Stimulated activated naive B cell treated with anti-CD40 and anti-IgM and Interleukin-4, amounts not matched to agents 10 μg/mL and 1 μg/mL and 100 μg/mL, for 72 hours (primary cell): ENCODE measurements at regions not wholly inside any gene's neighbourhood (a gene's known extent, or its start where the extent isn't known, plus 50 kb on each side); places are given as distances from the start of the nearest gene placed in this dataset.

ENCODE experiments used
- ATAC-seq, 2 donors: fragments of 150-1000 bp; cut with Tn5 transposase; replicated peaks; 2 replicates each; pipeline ENCODE4 v1.10.0; 2021; ENCODE audit warnings: moderate library complexity in 1 of 2
- DNase-seq: peaks from one replicate; pipeline ENCODE4 v3.0.0; 2021
- H3K27ac Mint-ChIP-seq: one replicate; pipeline ENCODE4 v1.8.0; 2022; ENCODE audit warnings: mild to moderate bottlenecking, mixed read lengths
- H3K27me3 Mint-ChIP-seq, 2 donors: one replicate each; pipeline ENCODE4 v1.8.0; 2022; ENCODE audit warnings: mixed read lengths in 2 of 2
- H3K36me3 Mint-ChIP-seq, 2 donors: one replicate each; pipeline ENCODE4 v1.8.0; 2022; ENCODE audit warnings: mixed read lengths in 2 of 2, mild to moderate bottlenecking in 1 of 2
- H3K4me1 Mint-ChIP-seq, 2 donors: one replicate each; pipeline ENCODE4 v1.8.0; 2022; ENCODE audit warnings: mixed read lengths in 2 of 2, mild to moderate bottlenecking in 1 of 2
- H3K4me3 Mint-ChIP-seq, 2 donors: one replicate each; pipeline ENCODE4 v1.8.0; 2022; ENCODE audit warnings: mild to moderate bottlenecking in 2 of 2, mixed read lengths in 2 of 2, moderate library complexity in 1 of 2
- H3K9me3 Mint-ChIP-seq, 2 donors: one replicate each; pipeline ENCODE4 v1.8.0; 2022; ENCODE audit warnings: mixed read lengths in 2 of 2, mild to moderate bottlenecking in 1 of 2

GRCh38 chr5:89034588-89034987, 151.6 kb upstream of the MEF2C start:
- Mint-ChIP-seq H3K4me1 (peaks cover 3 to 6% of the 10 kb centered on the region in 2 donors), H3K27me3 (no peaks in the 10 kb centered on the region), H3K27ac (no peak overlapping the region), H3K36me3 (no peaks in the 10 kb centered on the region), H3K4me3 (no peak overlapping the region), H3K9me3 (no peaks in the 10 kb centered on the region)
- ATAC-seq (peak in 1 of 2 donors; percentile 41), DNase-seq (no peak)

- ATAC-seq (no peak), DNase-seq (no peak)
- H3K9me3 Mint-ChIP-seq: peaks cover 0 to 5% of the 10 kb centered on the region in 2 donors
- no peak overlapping the region for H3K27ac Mint-ChIP-seq
- H3K4me3 Mint-ChIP-seq: no peak overlapping the region
- peaks cover 6 to 19% of the 10 kb centered on the region in 2 donors for H3K4me1 Mint-ChIP-seq
- peaks cover 9 to 19% of the 10 kb centered on the region in 2 donors for H3K36me3 Mint-ChIP-seq
- H3K27me3 Mint-ChIP-seq: no peaks in the 10 kb centered on the region
These were observed 147.8 kb upstream of the MEF2C start for GRCh38 chr5:89030798-89031197.

- H3K4me1 Mint-ChIP-seq: peaks cover 8 to 24% of the 10 kb centered on the region in 2 donors
- H3K36me3 Mint-ChIP-seq: peaks cover 13 to 23% of the 10 kb centered on the region in 2 donors
- H3K27me3 Mint-ChIP-seq: no peaks in the 10 kb centered on the region
- H3K9me3 Mint-ChIP-seq: peaks cover 0 to 8% of the 10 kb centered on the region in 2 donors
- no peak overlapping the region for H3K27ac Mint-ChIP-seq
- ATAC-seq (peak; percentile 29 to 64), DNase-seq (no peak)
- H3K4me3 Mint-ChIP-seq: no peak overlapping the region
These were observed 145.8 kb upstream of the MEF2C start for GRCh38 chr5:89028595-89029285.

- ATAC-seq (no peak), DNase-seq (no peak)
- peaks cover 0 to 8% of the 10 kb centered on the region in 2 donors for H3K9me3 Mint-ChIP-seq
These were observed 141.1 kb upstream of the MEF2C start for GRCh38 chr5:89024045-89024444.

GRCh38 chr5:89020926-89021610, 138.1 kb upstream of the MEF2C start:
- H3K27me3 Mint-ChIP-seq: no peaks in the 10 kb centered on the region
- DNase-seq: no peak
- H3K36me3 Mint-ChIP-seq: peaks cover 6 to 10% of the 10 kb centered on the region in 2 donors
- H3K4me3 Mint-ChIP-seq: no peak overlapping the region
- H3K4me1 Mint-ChIP-seq: peaks cover 6 to 11% of the 10 kb centered on the region in 2 donors
- no peak overlapping the region for H3K27ac Mint-ChIP-seq
- peaks cover 0 to 4% of the 10 kb centered on the region in 2 donors for H3K9me3 Mint-ChIP-seq
- no peak for ATAC-seq

More at GRCh38 chr5:89024045-89024444, 141.1 kb upstream of the MEF2C start:
- H3K27me3 Mint-ChIP-seq: no peaks in the 10 kb centered on the region
- H3K4me1 Mint-ChIP-seq: peaks cover 5 to 19% of the 10 kb centered on the region in 2 donors
- peaks cover 13 to 23% of the 10 kb centered on the region in 2 donors for H3K36me3 Mint-ChIP-seq
- H3K4me3 Mint-ChIP-seq: no peak overlapping the region
- no peak overlapping the region for H3K27ac Mint-ChIP-seq

- ATAC-seq: no peak
- peaks cover 4% of the 10 kb centered on the region in 2 donors for H3K4me1 Mint-ChIP-seq
- H3K36me3 Mint-ChIP-seq: peaks cover 0 to 3% of the 10 kb centered on the region in 2 donors
- H3K27me3 Mint-ChIP-seq: no peaks in the 10 kb centered on the region
- DNase-seq: no peak
- H3K9me3 Mint-ChIP-seq: no peaks in the 10 kb centered on the region
- H3K4me3 Mint-ChIP-seq: no peak overlapping the region
- no peak overlapping the region for H3K27ac Mint-ChIP-seq
These were observed 133.8 kb upstream of the MEF2C start for GRCh38 chr5:89016741-89017303.

GRCh38 chr5:89015409-89015808, 132.4 kb upstream of the MEF2C start:
- H3K9me3 Mint-ChIP-seq: no peaks in the 10 kb centered on the region
- DNase-seq (no peak), ATAC-seq (no peak)
- peaks cover 4% of the 10 kb centered on the region in 2 donors for H3K4me1 Mint-ChIP-seq
- no peaks in the 10 kb centered on the region for H3K27me3 Mint-ChIP-seq
- H3K4me3 Mint-ChIP-seq: no peak overlapping the region
- no peak overlapping the region for H3K27ac Mint-ChIP-seq
- peaks cover 0 to 4% of the 10 kb centered on the region in 2 donors for H3K36me3 Mint-ChIP-seq

- no peak for ATAC-seq
- Mint-ChIP-seq H3K36me3 (peaks cover 0 to 9% of the 10 kb centered on the region in 2 donors), H3K4me1 (peaks cover 0 to 5% of the 10 kb centered on the region in 2 donors), H3K9me3 (no peaks in the 10 kb centered on the region), H3K27ac (no peak overlapping the region), H3K27me3 (no peaks in the 10 kb centered on the region), H3K4me3 (no peak overlapping the region)
- DNase-seq: no peak
These were observed 129.1 kb upstream of the MEF2C start for GRCh38 chr5:89011778-89012711.

GRCh38 chr5:89010512-89010911, 127.5 kb upstream of the MEF2C start:
- peaks cover 0 to 2% of the 10 kb centered on the region in 2 donors for H3K9me3 Mint-ChIP-seq
- peaks cover 0 to 9% of the 10 kb centered on the region in 2 donors for H3K36me3 Mint-ChIP-seq
- H3K27ac Mint-ChIP-seq: no peak overlapping the region
- H3K27me3 Mint-ChIP-seq: no peaks in the 10 kb centered on the region
- H3K4me1 Mint-ChIP-seq: peaks cover 0 to 5% of the 10 kb centered on the region in 2 donors
- no peak overlapping the region for H3K4me3 Mint-ChIP-seq
- ATAC-seq (no peak), DNase-seq (no peak)

GRCh38 chr5:89008291-89008690, 125.3 kb upstream of the MEF2C start:
- Mint-ChIP-seq H3K4me1 (peaks cover 0 to 5% of the 10 kb centered on the region in 2 donors), H3K9me3 (peaks cover 4 to 5% of the 10 kb centered on the region in 2 donors)
- no peak for ATAC-seq

GRCh38 chr5:89005990-89006389, 123.0 kb upstream of the MEF2C start:
- H3K4me1 Mint-ChIP-seq: peaks cover 0 to 5% of the 10 kb centered on the region in 2 donors

More at GRCh38 chr5:89008291-89008690, 125.3 kb upstream of the MEF2C start:
- no peaks in the 10 kb centered on the region for H3K27me3 Mint-ChIP-seq
- no peak overlapping the region for H3K27ac Mint-ChIP-seq
- H3K36me3 Mint-ChIP-seq: peaks cover 4 to 15% of the 10 kb centered on the region in 2 donors
- no peak overlapping the region for H3K4me3 Mint-ChIP-seq
- no peak for DNase-seq

GRCh38 chr5:89004379-89004778, 121.4 kb upstream of the MEF2C start:
- Mint-ChIP-seq H3K4me1 (no peaks in the 10 kb centered on the region), H3K27me3 (no peaks in the 10 kb centered on the region), H3K27ac (no peak overlapping the region), H3K4me3 (no peak overlapping the region), H3K36me3 (peaks cover 9 to 16% of the 10 kb centered on the region in 2 donors), H3K9me3 (peaks cover 7% of the 10 kb centered on the region in 2 donors)
- DNase-seq (no peak), ATAC-seq (no peak)

More at GRCh38 chr5:89005990-89006389, 123.0 kb upstream of the MEF2C start:
- ATAC-seq (no peak), DNase-seq (no peak)
- Mint-ChIP-seq H3K27me3 (no peaks in the 10 kb centered on the region), H3K9me3 (peaks cover 7% of the 10 kb centered on the region in 2 donors), H3K27ac (no peak overlapping the region), H3K36me3 (peaks cover 9 to 25% of the 10 kb centered on the region in 2 donors), H3K4me3 (no peak overlapping the region)

GRCh38 chr5:89003563-89004036, 120.6 kb upstream of the MEF2C start:
- no peak for ATAC-seq
- no peaks in the 10 kb centered on the region for H3K4me1 Mint-ChIP-seq
- H3K9me3 Mint-ChIP-seq: peaks cover 7% of the 10 kb centered on the region in 2 donors
- DNase-seq: no peak
- peaks cover 9 to 16% of the 10 kb centered on the region in 2 donors for H3K36me3 Mint-ChIP-seq
- H3K4me3 Mint-ChIP-seq: no peak overlapping the region
- H3K27me3 Mint-ChIP-seq: no peaks in the 10 kb centered on the region
- H3K27ac Mint-ChIP-seq: no peak overlapping the region
